DOHH2 (cell line): ENCODE measurements at regions not wholly inside any gene's neighbourhood (a gene's known extent, or its start where the extent isn't known, plus 50 kb on each side); places are given as distances from the start of the nearest gene placed in this dataset.

Experiments
- H3F3A ChIP-seq: fragments of 200-600 bp; sonication (generic), shearing (Covaris generic); 2 replicates; pipeline ENCODE4 v1.6.0; 2016; ENCODE audit warnings: antibody characterized with exemption, mild to moderate bottlenecking; ENCODE audit not compliant: control insufficient read depth, insufficient read depth
- H3K27ac ChIP-seq: fragments of 200-600 bp; sonication (generic); 2 replicates; pipeline ENCODE4 v1.5.1; 2014; ENCODE audit warnings: low read depth, mild to moderate bottlenecking, low read length, moderate library complexity
- H3K27me3 ChIP-seq: fragments of 200-600 bp; sonication (generic); 2 replicates; pipeline ENCODE4 v1.6.1; 2014; ENCODE audit warnings: mild to moderate bottlenecking, low read length, mixed read lengths; ENCODE audit not compliant: control insufficient read depth
- H3K36me3 ChIP-seq: fragments of 200-600 bp; sonication (generic); 2 replicates; pipeline ENCODE4 v1.6.1; 2014; ENCODE audit warnings: mild to moderate bottlenecking, low read length, moderate library complexity, mixed read lengths; ENCODE audit not compliant: control insufficient read depth
- H3K4me1 ChIP-seq: fragments of 200-600 bp; sonication (generic); 2 replicates; pipeline ENCODE4 v1.6.1; 2014; ENCODE audit warnings: mild to moderate bottlenecking, low read length, mixed read lengths; ENCODE audit not compliant: control insufficient read depth
- H3K4me2 ChIP-seq: fragments of 200-600 bp; sonication (generic); 2 replicates; pipeline ENCODE4 v1.6.0; 2014; ENCODE audit warnings: mild to moderate bottlenecking, low read length, moderate library complexity
- H3K4me3 ChIP-seq: fragments of 200-600 bp; sonication (generic); 2 replicates; pipeline ENCODE4 v1.5.1; 2014; ENCODE audit warnings: mild to moderate bottlenecking, low read length, mixed read lengths
- H3K79me2 ChIP-seq: fragments of 200-600 bp; sonication (generic); 2 replicates; pipeline ENCODE4 v1.6.1; 2014; ENCODE audit warnings: mild to moderate bottlenecking, low read length, mixed read lengths; ENCODE audit not compliant: control insufficient read depth
- H3K9me2 ChIP-seq: fragments of 200-600 bp; sonication (generic); replicated peaks from 2 replicates; pipeline ENCODE4 v1.6.1; 2014; ENCODE audit warnings: mild to moderate bottlenecking, low read length, mixed read lengths; ENCODE audit not compliant: control insufficient read depth
- H3K9me3 ChIP-seq: fragments of 200-600 bp; sonication (generic); 2 replicates; pipeline ENCODE4 v1.6.1; 2014; ENCODE audit warnings: antibody characterized with exemption, low read length, mixed read lengths; ENCODE audit not compliant: control insufficient read depth, insufficient read depth
- H4K20me1 ChIP-seq: fragments of 200-600 bp; sonication (generic); 2 replicates; pipeline ENCODE4 v1.6.0; 2014; ENCODE audit warnings: low read depth, mild to moderate bottlenecking, antibody characterized with exemption, low read length, moderate library complexity; ENCODE audit not compliant: control insufficient read depth, insufficient read depth
- CTCF ChIP-seq: fragments of 200-600 bp; sonication (generic); IDR thresholded peaks from one replicate; pipeline ENCODE4 v1.5.1; 2014; ENCODE audit warnings: antibody characterized with exemption, mild to moderate bottlenecking, low read depth, low read length; ENCODE audit not compliant: poor library complexity, severe bottlenecking
- EZH2phosphoT487 ChIP-seq: fragments of 200-600 bp; sonication (generic); IDR thresholded peaks from 2 replicates; pipeline ENCODE4 v1.6.1; 2017; ENCODE audit warnings: borderline replicate concordance, mild to moderate bottlenecking, antibody characterized with exemption, low read length, moderate library complexity, mixed read lengths

- TF ChIP-seq CTCF (no peak), EZH2phosphoT487 (no peak)
- H4K20me1 ChIP-seq, result no peaks in the 10 kb centered on the region
- H3K27ac ChIP-seq, result no peak overlapping the region
- no peaks in the 10 kb centered on the region for H3K79me2 ChIP-seq
- H3K4me1 ChIP-seq, result no peaks in the 10 kb centered on the region
- H3K4me2 ChIP-seq, result no peak overlapping the region
- no peaks in the 10 kb centered on the region for H3K9me2 ChIP-seq
- H3K4me3 ChIP-seq, result no peak overlapping the region
- H3K9me3 ChIP-seq, result no peaks in the 10 kb centered on the region
- no peaks in the 10 kb centered on the region for H3K27me3 ChIP-seq
- H3F3A ChIP-seq, result no peaks in the 10 kb centered on the region
- H3K36me3 ChIP-seq, result no peaks in the 10 kb centered on the region
Measured at GRCh38 chr10:21092683-21093524, 195.8 kb upstream of the NEBL start.

GRCh38 chr10:21090609-21091082 is 193.5 kb upstream of the NEBL start:
- Histone ChIP-seq H3K27me3 (no peaks in the 10 kb centered on the region), H3K79me2 (no peaks in the 10 kb centered on the region), H3K27ac (no peak overlapping the region), H3K4me3 (no peak overlapping the region), H4K20me1 (no peaks in the 10 kb centered on the region), H3K9me3 (no peaks in the 10 kb centered on the region), H3K4me2 (no peak overlapping the region), H3F3A (no peaks in the 10 kb centered on the region), H3K36me3 (no peaks in the 10 kb centered on the region), H3K4me1 (no peaks in the 10 kb centered on the region), H3K9me2 (no peaks in the 10 kb centered on the region)
- TF ChIP-seq EZH2phosphoT487 (no peak), CTCF (no peak)

GRCh38 chr10:21087476-21087875 is 190.4 kb upstream of the NEBL start:
- H3F3A ChIP-seq, result no peaks in the 10 kb centered on the region
- H3K27me3 ChIP-seq, result no peaks in the 10 kb centered on the region
- no peak overlapping the region for H3K4me3 ChIP-seq
- TF ChIP-seq CTCF, result no peak
- no peak for TF ChIP-seq EZH2phosphoT487
- H3K9me3 ChIP-seq, result no peaks in the 10 kb centered on the region
- no peaks in the 10 kb centered on the region for H4K20me1 ChIP-seq
- no peaks in the 10 kb centered on the region for H3K4me1 ChIP-seq
- no peaks in the 10 kb centered on the region for H3K79me2 ChIP-seq
- H3K27ac ChIP-seq, result no peak overlapping the region
- H3K4me2 ChIP-seq, result no peak overlapping the region
- H3K9me2 ChIP-seq, result no peaks in the 10 kb centered on the region
- H3K36me3 ChIP-seq, result no peaks in the 10 kb centered on the region
